ENCODE measurements at regions not wholly inside any gene's neighbourhood (a gene's known extent, or its start where the extent isn't known, plus 50 kb on each side); places are given as distances from the start of the nearest gene placed in this dataset.

DNA sequence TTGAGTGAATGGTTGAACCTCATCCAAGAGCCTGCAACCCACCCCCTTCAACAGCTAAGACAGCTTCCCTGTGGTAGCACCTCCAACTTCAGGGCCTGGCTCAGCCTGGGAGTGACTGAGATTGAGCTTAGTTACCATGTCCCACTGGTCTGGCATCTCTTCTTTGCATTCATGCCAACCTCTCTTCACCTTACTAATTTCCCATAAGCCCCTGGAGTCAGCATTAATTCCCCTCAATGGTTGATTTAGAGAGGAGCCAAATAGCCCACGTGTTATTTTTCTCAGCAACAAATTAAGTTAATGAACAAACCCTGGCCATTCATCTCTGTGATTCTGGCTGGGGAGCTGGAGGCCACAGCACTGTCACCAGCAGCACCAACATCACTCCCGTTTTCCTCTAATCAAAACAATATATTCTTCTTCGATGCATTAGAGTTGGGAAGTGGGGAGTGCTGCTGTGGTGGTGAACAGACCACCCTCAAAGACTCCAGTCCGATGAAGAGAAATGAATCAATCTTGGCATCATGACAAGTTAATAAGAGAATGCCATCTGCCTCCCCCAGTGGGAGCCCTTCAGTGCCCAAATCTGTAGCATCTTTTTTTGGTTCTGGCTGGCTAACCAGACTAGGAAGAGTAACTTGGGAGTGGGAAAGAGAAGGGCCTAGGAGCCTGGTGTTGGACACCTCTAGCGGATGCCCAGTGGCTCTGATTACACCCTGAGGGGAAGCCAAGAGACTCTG lies 83.2 kb upstream of the ADRA1D start:
- no peaks in the 10 kb centered on the region for H3K4me1 ChIP-seq
- no peak overlapping the region for H3K4me3 ChIP-seq
- no peak for DNase-seq
- H3K9me3 ChIP-seq: no peaks in the 10 kb centered on the region
- no peaks in the 10 kb centered on the region for H3K27me3 ChIP-seq
- TF ChIP-seq POLR2A (IDR thresholded peaks at IDR 0.05) (no peak), CTCF (IDR thresholded peaks at IDR 0.05) (no peak)
- no peak overlapping the region for H3K27ac ChIP-seq
- intact Hi-C loops (cut with DNase I): no loop called here
- no peaks in the 10 kb centered on the region for H3K36me3 ChIP-seq
- 68% methylated on average over 3 of the region's 5 CpGs for WGBS (ENCODE audit: insufficient coverage, low coverage, low lambda C conversion rate, missing lambda C conversion rate)
- ATAC-seq: no peak

DNA sequence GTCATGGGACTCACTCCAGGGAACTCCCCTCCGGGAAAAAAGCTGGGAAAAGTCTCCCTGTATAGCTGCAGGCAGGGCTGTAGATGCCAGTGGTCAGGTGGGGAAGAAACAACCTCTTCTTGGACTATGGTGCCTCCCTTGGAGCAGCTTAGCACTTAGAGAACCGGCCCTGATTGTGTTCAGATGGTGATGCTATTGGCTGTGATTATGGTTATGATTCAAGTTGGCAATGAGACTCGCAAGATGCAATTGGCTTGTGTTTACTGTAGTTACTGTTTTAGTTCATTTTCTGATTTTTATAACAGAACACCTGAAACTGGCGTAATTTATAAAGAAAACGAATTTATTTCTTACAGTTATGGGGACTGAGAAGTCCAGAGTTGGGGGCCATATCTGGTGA lies 80.9 kb upstream of the ADRA1D start:
- no peaks in the 10 kb centered on the region for H3K27me3 ChIP-seq
- DNase-seq (no peak), ATAC-seq (no peak)
- H3K9me3 ChIP-seq: no peaks in the 10 kb centered on the region
- H3K4me3 ChIP-seq: no peak overlapping the region
- no peak overlapping the region for H3K27ac ChIP-seq
- H3K4me1 ChIP-seq: no peaks in the 10 kb centered on the region
- intact Hi-C loops (cut with DNase I): no loop called here
- 31% methylated on average over 4 of the region's 5 CpGs for WGBS (ENCODE audit: insufficient coverage, low coverage, low lambda C conversion rate, missing lambda C conversion rate)
- no peaks in the 10 kb centered on the region for H3K36me3 ChIP-seq
- no peak for TF ChIP-seq CTCF (IDR thresholded peaks at IDR 0.05)
- TF ChIP-seq POLR2A (IDR thresholded peaks at IDR 0.05): no peak

GRCh38 chr20:4329232-4329631 lies 80.1 kb upstream of the ADRA1D start:
- ATAC-seq: no peak
- H3K4me3 ChIP-seq: no peak overlapping the region

DNA sequence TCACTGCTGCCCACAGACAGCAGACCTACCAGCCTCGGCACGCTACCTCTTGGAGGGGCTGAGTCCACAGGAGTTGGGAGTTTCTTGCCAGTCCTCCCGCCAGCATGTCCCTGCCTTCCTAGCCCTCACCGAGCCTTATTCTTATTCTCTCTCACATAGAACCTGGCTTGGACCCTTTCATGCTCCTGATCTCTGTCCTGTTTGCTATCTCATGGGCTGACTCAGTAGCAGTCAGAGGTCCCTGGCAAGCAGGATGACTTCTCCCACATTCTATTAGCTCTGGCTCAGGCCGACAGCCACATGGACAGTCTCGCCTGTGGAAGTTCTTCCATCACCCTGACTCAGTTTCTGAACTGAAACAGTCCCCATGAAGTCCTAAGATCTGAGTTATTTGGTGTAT lies 79.5 kb upstream of the ADRA1D start:
- 69% methylated on average over 6 of the region's 6 CpGs for WGBS (ENCODE audit: insufficient coverage, low coverage, low lambda C conversion rate, missing lambda C conversion rate)
- intact Hi-C loops (cut with DNase I): no loop called here
- ATAC-seq: no peak

More at GRCh38 chr20:4329232-4329631, 80.1 kb upstream of the ADRA1D start:
- 53% methylated on average over 4 of the region's 5 CpGs for WGBS (ENCODE audit: insufficient coverage, low coverage, low lambda C conversion rate, missing lambda C conversion rate)
- H3K9me3 ChIP-seq: no peaks in the 10 kb centered on the region
- H3K4me1 ChIP-seq: no peaks in the 10 kb centered on the region
- intact Hi-C loops (cut with DNase I): no loop called here
- no peak for TF ChIP-seq CTCF (IDR thresholded peaks at IDR 0.05)
- no peak for TF ChIP-seq POLR2A (IDR thresholded peaks at IDR 0.05)
- H3K36me3 ChIP-seq: no peaks in the 10 kb centered on the region
- no peak overlapping the region for H3K27ac ChIP-seq
- no peak for DNase-seq
- H3K27me3 ChIP-seq: no peaks in the 10 kb centered on the region

More for the DNA sequence above, 79.5 kb upstream of the ADRA1D start:
- H3K9me3 ChIP-seq: no peaks in the 10 kb centered on the region
- H3K4me3 ChIP-seq: no peak overlapping the region
- H3K4me1 ChIP-seq: no peaks in the 10 kb centered on the region
- DNase-seq: no peak
- TF ChIP-seq CTCF (IDR thresholded peaks at IDR 0.05) (no peak), POLR2A (IDR thresholded peaks at IDR 0.05) (no peak)
- H3K27ac ChIP-seq: no peak overlapping the region
- no peaks in the 10 kb centered on the region for H3K27me3 ChIP-seq
- no peaks in the 10 kb centered on the region for H3K36me3 ChIP-seq

Measured in right lobe of liver (tissue), 6 donors.